ENCODE measurements at regions not wholly inside any gene's neighbourhood (a gene's known extent, or its start where the extent isn't known, plus 50 kb on each side); places are given as distances from the start of the nearest gene placed in this dataset.

- no peak for DNase-seq (ENCODE audit: low spot score)
- no peak for FAIRE-seq
Measured at GRCh38 chr14:87529081-87529480, 463.9 kb downstream of the GALC start.

DNA sequence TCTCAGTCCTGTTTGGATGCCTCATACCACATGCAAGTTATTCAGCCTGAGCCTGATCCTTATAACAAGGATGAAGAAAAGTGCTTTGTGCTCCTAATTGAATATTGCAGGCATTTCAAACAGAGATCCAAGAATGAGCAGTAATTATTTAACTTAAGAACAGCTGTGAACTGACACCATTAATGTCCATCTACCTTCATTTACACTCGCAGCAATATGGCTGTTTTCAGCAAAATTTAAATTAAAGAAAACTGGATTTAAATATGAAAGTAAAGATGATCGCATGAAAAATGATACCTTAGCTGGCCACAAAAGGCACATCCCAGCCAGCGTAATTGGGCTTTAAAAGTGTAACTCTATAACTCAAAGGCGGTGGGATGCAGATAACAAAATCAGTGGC lies 466.3 kb downstream of the GALC start:
- DNase-seq (ENCODE audit: low spot score) (no peak), FAIRE-seq (no peak)

DNA sequence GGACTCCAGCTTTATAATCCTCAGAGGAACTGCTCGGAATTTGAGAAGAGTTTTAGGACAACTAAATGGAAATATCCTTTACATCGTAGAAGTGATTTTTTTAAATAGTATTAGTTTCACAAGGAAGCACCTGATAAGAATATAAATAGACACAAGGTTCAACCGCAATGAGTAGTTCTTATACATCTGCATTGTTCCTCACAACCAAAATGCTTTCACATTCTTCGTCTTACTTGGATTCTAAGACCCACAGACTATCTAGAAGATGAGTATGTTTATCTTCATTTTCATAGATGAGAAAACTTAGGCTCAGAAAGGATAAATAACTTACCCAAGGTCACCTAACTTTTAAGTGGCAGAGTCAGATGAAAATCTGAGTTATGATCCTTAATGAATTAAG lies 469.0 kb downstream of the GALC start:
- DNase-seq (ENCODE audit: low spot score) (no peak), FAIRE-seq (no peak)

- FAIRE-seq = no peak
- no peak for DNase-seq (ENCODE audit: low spot score)
Measured at GRCh38 chr14:87522575-87522974, 470.4 kb downstream of the GALC start.

DNA sequence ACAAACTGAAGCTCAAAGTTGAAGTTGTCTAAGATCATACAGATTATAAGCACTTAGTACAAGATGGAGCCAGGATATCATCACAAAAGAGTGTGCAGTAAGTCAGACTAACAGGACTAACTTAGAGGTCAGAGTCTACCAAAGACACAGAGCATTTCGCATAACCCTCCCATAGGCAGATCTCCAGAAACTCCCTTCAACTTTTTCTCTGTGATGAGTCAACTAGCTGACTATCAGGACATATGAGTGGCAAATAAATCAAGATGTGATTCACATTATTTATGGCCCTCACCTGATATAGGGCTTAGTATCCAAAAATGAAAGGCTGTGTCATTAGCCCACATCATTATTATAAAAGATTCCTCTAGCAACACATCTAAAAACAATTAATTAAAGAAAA lies 484.6 kb downstream of the GALC start:
- DNase-seq (ENCODE audit: low spot score) (no peak), FAIRE-seq (no peak)

GRCh38 chr14:87503711-87504110 lies 489.3 kb downstream of the GALC start:
- FAIRE-seq (no peak), DNase-seq (ENCODE audit: low spot score) (no peak)

DNA sequence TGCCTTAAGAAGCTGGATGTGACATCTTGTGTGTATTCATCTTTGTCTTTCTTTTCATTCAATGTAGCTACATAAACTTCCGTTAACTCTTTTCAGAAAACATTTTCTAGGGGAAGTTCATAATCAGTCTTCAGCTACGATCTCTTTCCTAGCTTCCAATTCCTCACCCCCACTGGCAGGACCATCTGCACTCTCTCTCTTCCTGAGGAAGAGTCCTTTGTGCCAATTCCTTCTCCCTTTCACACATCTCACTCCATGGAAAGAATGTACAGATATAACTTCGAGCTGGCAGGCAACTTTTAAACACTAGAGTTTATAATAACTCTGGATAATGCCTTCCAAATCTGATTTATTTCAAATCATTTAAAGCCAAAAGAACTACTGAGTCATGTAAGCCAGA lies 495.7 kb downstream of the GALC start:
- no peak for FAIRE-seq

GRCh38 chr14:87494010-87494409 lies 499.0 kb downstream of the GALC start:
- no peak for DNase-seq (ENCODE audit: low spot score)
- FAIRE-seq = no peak

More for the DNA sequence above, 495.7 kb downstream of the GALC start:
- no peak for DNase-seq (ENCODE audit: low spot score)

DNA sequence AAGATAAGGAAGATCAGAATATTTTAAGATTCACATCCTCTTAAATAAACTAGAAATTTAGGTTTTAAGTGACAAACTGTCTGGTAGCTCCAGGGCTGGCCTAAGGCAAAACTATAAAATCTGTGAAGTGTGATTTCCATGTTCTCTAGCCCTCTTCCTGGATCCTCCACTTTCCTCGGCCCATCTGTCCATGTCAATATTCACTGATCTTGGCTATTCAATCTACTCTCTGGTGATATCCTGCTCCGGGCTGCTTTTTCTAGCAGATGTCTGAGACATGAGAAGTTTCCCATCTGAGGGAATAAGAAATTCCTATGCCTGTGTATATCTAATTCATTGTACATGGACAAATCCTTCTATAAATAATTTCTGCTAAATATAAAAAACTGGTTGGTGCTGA lies 500.4 kb downstream of the GALC start:
- no peak for DNase-seq (ENCODE audit: low spot score)
- no peak for FAIRE-seq

- FAIRE-seq = no peak
Measured at GRCh38 chr14:87491816-87492215, 501.2 kb downstream of the GALC start.

DNA sequence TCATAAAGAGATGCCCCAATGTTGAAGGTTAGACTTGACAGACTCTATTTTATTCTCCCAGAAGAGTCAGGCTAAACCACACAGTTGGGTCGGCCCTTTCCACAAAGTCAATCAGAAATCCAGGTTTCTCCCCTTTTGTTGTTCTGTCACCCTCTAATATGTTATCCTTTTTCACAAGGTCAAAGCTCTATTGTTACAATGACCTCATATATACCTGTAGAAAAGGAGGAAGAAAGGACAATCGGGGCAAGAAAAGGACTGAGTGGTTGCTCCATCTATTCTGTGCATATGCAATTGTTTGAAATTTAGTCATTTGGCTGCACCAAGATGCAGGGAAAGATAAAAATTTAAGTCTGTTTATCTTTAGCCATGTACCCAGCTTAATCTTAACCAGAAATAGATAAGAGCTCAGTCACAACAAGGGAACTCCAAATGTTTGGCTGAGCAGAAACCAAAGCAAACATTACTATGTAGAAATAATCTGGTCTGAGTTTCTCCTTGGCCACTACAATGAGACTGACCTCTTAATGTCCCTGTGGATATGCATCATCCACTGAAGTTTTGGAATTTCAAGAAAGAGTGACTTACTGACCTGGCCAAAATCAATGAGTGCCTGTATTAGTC lies 503.7 kb downstream of the GALC start:
- DNase-seq (ENCODE audit: low spot score) (no peak), FAIRE-seq (no peak)

More at GRCh38 chr14:87491816-87492215, 501.2 kb downstream of the GALC start:
- DNase-seq (ENCODE audit: low spot score) = no peak

DNA sequence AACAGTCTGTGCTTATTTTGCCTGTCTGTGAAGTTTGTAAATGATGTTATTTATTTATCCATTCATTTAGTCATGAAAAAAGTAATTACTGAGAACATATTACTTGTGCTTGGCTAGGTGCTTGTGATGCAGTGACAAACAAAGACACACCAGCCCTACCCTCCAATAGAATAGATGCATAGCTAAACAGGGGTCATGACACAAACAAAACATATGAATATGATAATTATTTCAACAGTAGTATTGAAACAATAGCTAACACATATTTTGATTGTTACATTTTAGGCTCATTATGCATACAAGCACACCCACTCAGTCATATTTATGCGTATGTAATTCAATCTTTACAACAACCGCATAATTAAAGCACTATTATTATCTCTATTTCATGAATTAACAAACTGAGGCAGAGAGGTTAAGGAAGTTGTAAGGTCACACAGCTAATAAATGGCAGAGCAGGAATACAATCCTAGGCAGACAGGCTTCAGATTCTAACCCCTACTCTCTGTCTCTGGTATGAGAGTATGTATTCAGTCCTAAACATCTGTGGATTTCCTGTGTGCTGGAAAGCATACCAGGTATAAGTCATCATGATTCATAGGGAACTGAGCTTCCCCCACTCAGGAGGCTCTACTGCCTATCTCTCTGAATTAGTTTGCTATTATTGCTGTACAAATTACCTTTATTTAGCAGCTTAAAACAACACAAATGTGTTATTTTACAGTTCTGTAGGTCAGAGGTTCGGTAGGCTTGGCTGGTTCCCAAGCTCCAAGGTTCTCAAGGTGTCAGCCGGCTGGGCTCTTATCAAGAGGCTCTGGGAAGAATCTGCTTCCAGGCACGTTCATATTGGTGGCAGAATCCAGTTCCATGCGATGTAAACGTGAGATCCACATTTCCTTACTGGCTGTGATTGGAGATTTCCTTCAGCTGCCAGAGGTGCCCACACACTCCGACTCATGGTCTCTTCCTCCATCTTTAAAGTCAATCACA lies 509.4 kb downstream of the GALC start:
- DNase-seq (ENCODE audit: low spot score) (no peak), FAIRE-seq (no peak)

DNA sequence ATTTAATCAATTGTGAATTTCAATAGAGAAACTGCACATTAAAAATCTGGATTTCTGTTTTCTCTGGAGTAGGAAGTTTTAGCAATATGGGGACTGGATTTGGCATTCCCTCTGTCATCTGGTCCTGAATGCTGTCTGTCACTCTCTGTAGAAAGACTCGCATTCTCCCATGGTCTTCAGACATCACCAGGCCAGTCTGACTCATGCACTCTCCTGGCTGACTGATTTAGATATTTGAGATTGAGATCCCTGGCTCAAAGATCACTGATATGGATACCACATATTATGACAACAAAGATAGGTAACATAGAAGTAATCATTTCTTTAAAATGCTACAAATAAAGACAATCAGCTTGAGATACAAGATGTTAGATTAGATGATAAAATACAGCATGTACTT lies 524.5 kb downstream of the GALC start:
- DNase-seq (ENCODE audit: low spot score) (no peak), FAIRE-seq (no peak)

- DNase-seq (ENCODE audit: low spot score) = no peak
- FAIRE-seq = no peak
Measured at GRCh38 chr14:87467578-87467977, 525.4 kb downstream of the GALC start.

- no peak for DNase-seq (ENCODE audit: low spot score)
- FAIRE-seq = no peak
Measured at GRCh38 chr14:87465770-87466169, 527.2 kb downstream of the GALC start.

DNA sequence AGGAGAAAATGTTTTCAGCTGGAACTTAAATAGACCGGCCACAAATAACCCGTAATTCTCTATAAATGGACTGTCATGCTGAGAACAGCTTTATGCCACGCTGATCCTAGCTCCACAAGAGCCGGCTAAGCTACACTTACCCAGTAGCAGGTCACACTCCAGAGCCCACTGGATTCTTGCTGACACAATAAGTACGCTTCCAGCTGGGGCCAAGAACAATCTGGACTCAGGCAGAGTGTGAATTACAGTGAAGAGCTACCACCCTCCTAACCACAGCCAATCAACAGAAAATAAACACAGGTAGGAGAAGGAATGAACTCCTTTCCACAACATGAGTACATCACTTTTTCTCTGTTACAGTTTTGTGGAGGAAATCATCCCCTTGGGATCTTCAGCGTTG lies 531.3 kb downstream of the GALC start:
- no peak for FAIRE-seq
- DNase-seq (ENCODE audit: low spot score) = no peak

GRCh38 chr14:87457720-87458119 lies 535.3 kb downstream of the GALC start:
- DNase-seq (ENCODE audit: low spot score) (no peak), FAIRE-seq (no peak)

DNA sequence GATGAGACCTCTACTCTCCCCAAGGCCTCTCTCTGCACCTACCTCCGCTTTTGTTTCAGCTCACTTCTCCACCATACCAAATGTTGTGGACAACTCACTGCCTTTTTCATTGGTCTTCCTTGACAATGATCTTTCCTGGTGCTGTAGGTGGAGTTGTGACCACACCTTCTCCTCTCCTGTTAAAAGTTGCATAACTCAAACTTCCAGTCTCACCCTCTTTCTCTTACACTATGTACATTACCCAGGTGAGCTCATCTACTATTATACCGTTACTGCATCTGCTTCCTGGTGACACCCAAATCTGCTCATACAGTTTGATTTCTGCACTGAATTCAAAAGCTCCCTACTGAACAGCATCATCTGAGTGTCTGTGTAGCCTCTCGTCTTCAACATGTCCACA lies 542.8 kb downstream of the GALC start:
- DNase-seq (ENCODE audit: low spot score) = no peak
- FAIRE-seq = no peak

DNA sequence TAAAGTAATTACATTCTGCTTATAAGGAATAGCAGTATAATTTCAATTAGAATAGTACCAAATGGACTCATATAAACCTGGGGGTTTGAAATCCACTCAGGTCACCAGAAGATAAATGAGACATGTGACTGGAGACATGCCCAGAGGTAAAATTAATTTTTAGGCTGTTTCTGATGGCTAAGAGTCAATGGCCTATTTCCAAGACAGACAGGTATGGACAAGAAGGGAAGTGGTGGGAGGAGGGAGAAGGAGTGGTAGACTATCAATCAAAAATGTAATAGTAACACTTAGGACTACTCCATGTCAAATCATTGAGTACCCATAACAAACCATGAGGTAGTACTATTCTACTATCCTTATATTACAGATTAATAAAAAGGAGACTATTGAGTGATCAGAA lies 544.0 kb downstream of the GALC start:
- DNase-seq (ENCODE audit: low spot score) (no peak), FAIRE-seq (no peak)

GRCh38 chr14:87443787-87444186 lies 549.2 kb downstream of the GALC start:
- DNase-seq (ENCODE audit: low spot score) = no peak
- FAIRE-seq = no peak

- DNase-seq (ENCODE audit: low spot score) = no peak
- FAIRE-seq = no peak
Measured at GRCh38 chr14:87443039-87443438, 549.9 kb downstream of the GALC start.

DNA sequence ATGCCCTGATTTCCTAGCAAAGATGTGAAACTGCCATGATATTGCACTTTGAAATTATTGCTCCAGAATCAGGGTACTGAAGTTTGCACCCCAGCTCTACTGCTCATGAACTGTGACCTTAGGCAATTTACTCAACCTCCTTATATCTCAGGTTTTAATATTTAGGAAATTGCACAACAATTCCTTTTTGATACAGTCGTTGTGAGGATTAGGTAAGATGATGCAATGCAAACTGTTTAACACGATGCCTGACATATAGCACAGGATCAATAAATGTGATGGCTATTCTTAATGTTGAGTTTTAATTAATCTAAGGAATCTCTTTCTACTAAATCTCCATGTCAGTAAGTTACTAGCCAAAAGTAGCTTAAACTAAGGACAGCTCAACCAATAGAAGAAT lies 555.8 kb downstream of the GALC start:
- no peak for DNase-seq (ENCODE audit: low spot score)
- FAIRE-seq = no peak

- FAIRE-seq (no peak), DNase-seq (ENCODE audit: low spot score) (no peak)
Measured at GRCh38 chr14:87434680-87435079, 558.3 kb downstream of the GALC start.
